ENCODE measurements at regions not wholly inside any gene's neighbourhood (a gene's known extent, or its start where the extent isn't known, plus 50 kb on each side); places are given as distances from the start of the nearest gene placed in this dataset.

DNA sequence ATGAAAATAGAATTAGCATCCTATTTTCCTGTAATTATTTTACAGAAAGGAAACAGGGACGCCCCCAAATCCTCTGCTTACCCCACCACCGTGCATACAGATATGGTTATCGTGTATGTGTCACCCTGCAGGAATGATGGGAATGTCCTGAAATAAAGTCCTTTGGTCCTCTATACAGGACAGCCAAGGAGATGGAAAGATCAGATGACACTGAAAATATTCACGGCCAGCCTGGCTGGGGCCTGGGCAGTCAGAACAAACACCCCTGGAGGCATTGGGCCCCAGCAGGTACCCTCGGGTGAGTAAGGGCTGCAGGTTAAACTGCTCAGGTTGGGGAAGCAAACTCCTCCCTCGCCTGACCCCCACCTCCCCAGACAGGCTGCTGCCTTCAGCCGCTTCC lies 368.0 kb downstream of the FOXL1 start:
- H3K9me3 ChIP-seq (ENCODE audit: low read length), result no peaks in the 10 kb centered on the region
- H3K4me1 ChIP-seq (ENCODE audit: insufficient read depth, low read length, poor library complexity, severe bottlenecking), result no peaks in the 10 kb centered on the region
- H3K9me2 ChIP-seq (ENCODE audit: insufficient read depth, low read length), result no peaks in the 10 kb centered on the region
- H3K79me2 ChIP-seq (ENCODE audit: insufficient read depth, low read depth, low read length), result no peaks in the 10 kb centered on the region
- H4K20me1 ChIP-seq (ENCODE audit: insufficient read depth, low read length), result no peaks in the 10 kb centered on the region
- no peak for DNase-seq (ENCODE audit: low spot score)
- ChIA-PET POLR2A (no interaction called here), CTCF (ENCODE audit: unreplicated experiment) (no interaction called here)
- intact Hi-C loops (cut with micrococcal nuclease; ENCODE audit: unreplicated experiment), result no loop called here
- no peaks in the 10 kb centered on the region for H3K36me3 ChIP-seq (ENCODE audit: insufficient read depth, low read length)
- H3K4me2 ChIP-seq (ENCODE audit: low read length), result no peak overlapping the region
- H3K4me3 ChIP-seq (ENCODE audit: low read depth, low read length, poor library complexity, severe bottlenecking), result no peak overlapping the region
- TF ChIP-seq, protein P1, sequence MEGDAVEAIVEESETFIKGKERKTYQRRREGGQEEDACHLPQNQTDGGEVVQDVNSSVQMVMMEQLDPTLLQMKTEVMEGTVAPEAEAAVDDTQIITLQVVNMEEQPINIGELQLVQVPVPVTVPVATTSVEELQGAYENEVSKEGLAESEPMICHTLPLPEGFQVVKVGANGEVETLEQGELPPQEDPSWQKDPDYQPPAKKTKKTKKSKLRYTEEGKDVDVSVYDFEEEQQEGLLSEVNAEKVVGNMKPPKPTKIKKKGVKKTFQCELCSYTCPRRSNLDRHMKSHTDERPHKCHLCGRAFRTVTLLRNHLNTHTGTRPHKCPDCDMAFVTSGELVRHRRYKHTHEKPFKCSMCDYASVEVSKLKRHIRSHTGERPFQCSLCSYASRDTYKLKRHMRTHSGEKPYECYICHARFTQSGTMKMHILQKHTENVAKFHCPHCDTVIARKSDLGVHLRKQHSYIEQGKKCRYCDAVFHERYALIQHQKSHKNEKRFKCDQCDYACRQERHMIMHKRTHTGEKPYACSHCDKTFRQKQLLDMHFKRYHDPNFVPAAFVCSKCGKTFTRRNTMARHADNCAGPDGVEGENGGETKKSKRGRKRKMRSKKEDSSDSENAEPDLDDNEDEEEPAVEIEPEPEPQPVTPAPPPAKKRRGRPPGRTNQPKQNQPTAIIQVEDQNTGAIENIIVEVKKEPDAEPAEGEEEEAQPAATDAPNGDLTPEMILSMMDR (conservative IDR thresholded peaks at IDR 0.05; ENCODE audit: low read length), result no peak
- no peak for TF ChIP-seq EZH2phosphoT487 (IDR thresholded peaks at IDR 0.05; ENCODE audit: borderline replicate concordance, low read depth, low read length)
- H3K27ac ChIP-seq (ENCODE audit: low read depth, low read length, poor library complexity, severe bottlenecking), result no peak overlapping the region
- BruUV-seq (replicated peaks), result no TSS peak
- no peak overlapping the region for H2AFZ ChIP-seq (ENCODE audit: low read length)

DNA sequence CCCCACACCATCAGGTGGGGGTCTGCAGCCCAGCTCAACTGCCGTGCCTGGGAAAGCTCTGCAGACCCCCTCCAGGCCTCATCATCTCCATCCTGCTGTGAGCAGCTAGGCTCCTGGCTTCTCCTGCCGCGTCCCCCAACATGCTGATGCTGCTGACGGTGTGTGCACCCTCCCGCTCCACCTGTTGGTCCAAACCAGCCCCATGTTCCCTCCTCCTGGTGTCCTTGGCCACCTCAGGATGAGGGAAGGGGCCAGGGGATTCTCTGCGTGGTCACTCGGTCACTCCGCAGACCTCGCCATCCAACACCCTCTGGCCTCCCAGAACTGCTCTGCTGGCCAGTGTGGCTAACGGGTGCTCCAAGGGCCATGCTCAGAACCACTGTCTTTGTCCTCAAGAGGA lies 368.6 kb downstream of the FOXL1 start:
- H3K4me1 ChIP-seq (ENCODE audit: insufficient read depth, low read length, poor library complexity, severe bottlenecking), result no peaks in the 10 kb centered on the region
- H2AFZ ChIP-seq (ENCODE audit: low read length), result no peak overlapping the region
- H3K36me3 ChIP-seq (ENCODE audit: insufficient read depth, low read length), result no peaks in the 10 kb centered on the region
- ChIA-PET POLR2A (no interaction called here), CTCF (ENCODE audit: unreplicated experiment) (no interaction called here)
- DNase-seq (ENCODE audit: low spot score), result no peak
- H3K27ac ChIP-seq (ENCODE audit: low read depth, low read length, poor library complexity, severe bottlenecking), result no peak overlapping the region
- no peaks in the 10 kb centered on the region for H3K9me2 ChIP-seq (ENCODE audit: insufficient read depth, low read length)
- H3K9me3 ChIP-seq (ENCODE audit: low read length), result no peaks in the 10 kb centered on the region
- H3K4me3 ChIP-seq (ENCODE audit: low read depth, low read length, poor library complexity, severe bottlenecking), result no peak overlapping the region
- TF ChIP-seq EZH2phosphoT487 (IDR thresholded peaks at IDR 0.05; ENCODE audit: borderline replicate concordance, low read depth, low read length), result no peak
- TF ChIP-seq, protein P1 (conservative IDR thresholded peaks at IDR 0.05; ENCODE audit: low read length), result no peak
- no peaks in the 10 kb centered on the region for H4K20me1 ChIP-seq (ENCODE audit: insufficient read depth, low read length)
- intact Hi-C loops (cut with micrococcal nuclease; ENCODE audit: unreplicated experiment), result no loop called here
- BruUV-seq (replicated peaks), result no TSS peak
- H3K4me2 ChIP-seq (ENCODE audit: low read length), result no peak overlapping the region
- H3K79me2 ChIP-seq (ENCODE audit: insufficient read depth, low read depth, low read length), result no peaks in the 10 kb centered on the region

DNA sequence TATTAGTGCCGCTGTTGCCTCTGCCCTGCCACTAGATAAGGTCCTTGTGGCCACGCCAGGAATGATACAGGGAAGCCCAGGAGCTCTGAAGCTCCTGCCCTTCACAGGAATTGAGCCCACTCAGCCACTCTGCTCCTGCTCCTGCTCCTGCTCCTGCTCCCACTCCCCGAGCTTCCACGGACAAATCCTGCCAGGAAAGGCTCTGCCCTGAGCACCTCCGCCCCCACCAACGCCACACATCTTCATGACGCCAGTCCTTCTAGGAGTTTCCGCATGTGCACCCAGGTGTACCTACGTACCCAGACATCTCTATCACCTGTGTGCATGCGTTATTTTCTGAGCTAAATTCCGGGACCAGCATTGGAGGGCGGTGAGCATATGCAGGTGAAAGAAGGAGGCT lies 369.1 kb downstream of the C16orf95 start:
- H4K20me1 ChIP-seq (ENCODE audit: insufficient read depth, low read length), result no peaks in the 10 kb centered on the region
- no peaks in the 10 kb centered on the region for H3K9me3 ChIP-seq (ENCODE audit: low read length)
- CTCF ChIA-PET (ENCODE audit: unreplicated experiment), result no interaction called here
- no peaks in the 10 kb centered on the region for H3K79me2 ChIP-seq (ENCODE audit: insufficient read depth, low read depth, low read length)
- POLR2A ChIA-PET, result no interaction called here
- DNase-seq (ENCODE audit: low spot score), result no peak
- no peaks in the 10 kb centered on the region for H3K36me3 ChIP-seq (ENCODE audit: insufficient read depth, low read length)
- no peak overlapping the region for H3K4me2 ChIP-seq (ENCODE audit: low read length)
- intact Hi-C loops (cut with micrococcal nuclease; ENCODE audit: unreplicated experiment), result no loop called here
- TF ChIP-seq EZH2phosphoT487 (IDR thresholded peaks at IDR 0.05; ENCODE audit: borderline replicate concordance, low read depth, low read length), result no peak
- TF ChIP-seq, protein P1 (conservative IDR thresholded peaks at IDR 0.05; ENCODE audit: low read length), result no peak
- H3K27ac ChIP-seq (ENCODE audit: low read depth, low read length, poor library complexity, severe bottlenecking), result no peak overlapping the region
- H3K4me1 ChIP-seq (ENCODE audit: insufficient read depth, low read length, poor library complexity, severe bottlenecking), result no peaks in the 10 kb centered on the region
- H3K9me2 ChIP-seq (ENCODE audit: insufficient read depth, low read length), result no peaks in the 10 kb centered on the region
- H3K4me3 ChIP-seq (ENCODE audit: low read depth, low read length, poor library complexity, severe bottlenecking), result no peak overlapping the region
- no TSS peak for BruUV-seq (replicated peaks)
- no peak overlapping the region for H2AFZ ChIP-seq (ENCODE audit: low read length)

Measured in OCI-LY7 (cell line).